Hematopoietic multipotent progenitor cell treated with erythropoietin and hydrocortisone succinate and interleukin-3 and kit ligand, for 4 days (in vitro differentiated cells): ENCODE measurements at regions not wholly inside any gene's neighbourhood (a gene's known extent, or its start where the extent isn't known, plus 50 kb on each side); places are given as distances from the start of the nearest gene placed in this dataset.
"Not testable (repeated sequence)": the region's sequence is repeated elsewhere in the genome, so short reads cannot be mapped to it uniquely, and the experiment has no call there.

ENCODE experiments used
- DNase-seq: peaks from one replicate; pipeline ENCODE4 v3.0.0-alpha.2; 2015

GRCh38 chr14:30271811-30272323 lies 287.1 kb upstream of the G2E3 start:
- DNase-seq = no peak

- no peak for DNase-seq
Measured at GRCh38 chr14:30272848-30273832, 285.8 kb upstream of the G2E3 start.

GRCh38 chr14:30275604-30276003 lies 283.4 kb upstream of the G2E3 start:
- no peak for DNase-seq

- no peak for DNase-seq
Measured at GRCh38 chr14:30277268-30277667, 281.7 kb upstream of the G2E3 start.

GRCh38 chr14:30278856-30279255 lies 280.1 kb upstream of the G2E3 start:
- DNase-seq = not testable (repeated sequence)

GRCh38 chr14:30283822-30284446 lies 275.0 kb upstream of the G2E3 start:
- DNase-seq = peak; percentile 58

- no peak for DNase-seq
Measured at GRCh38 chr14:30284808-30285207, 274.1 kb upstream of the G2E3 start.

GRCh38 chr14:30287579-30288445 lies 271.1 kb upstream of the G2E3 start:
- no peak for DNase-seq

GRCh38 chr14:30290001-30290400 lies 269.0 kb upstream of the G2E3 start:
- no peak for DNase-seq

- DNase-seq = no peak
Measured at GRCh38 chr14:30291216-30291615, 267.7 kb upstream of the G2E3 start.

- no peak for DNase-seq
Measured at GRCh38 chr14:30292541-30292940, 266.4 kb upstream of the G2E3 start.

- DNase-seq = no peak
Measured at GRCh38 chr14:30295980-30296379, 263.0 kb upstream of the G2E3 start.

GRCh38 chr14:30296931-30297405 lies 262.0 kb upstream of the G2E3 start:
- peak; percentile 58 for DNase-seq

GRCh38 chr14:30297876-30298795 lies 260.8 kb upstream of the G2E3 start:
- DNase-seq = no peak

- no peak for DNase-seq
Measured at GRCh38 chr14:30299915-30300314, 259.0 kb upstream of the G2E3 start.

- no peak for DNase-seq
Measured at GRCh38 chr14:30303350-30303749, 255.6 kb upstream of the G2E3 start.

GRCh38 chr14:30305346-30305745 lies 253.6 kb upstream of the G2E3 start:
- DNase-seq = no peak

- no peak for DNase-seq
Measured at GRCh38 chr14:30309405-30309804, 249.6 kb upstream of the G2E3 start.

GRCh38 chr14:30312214-30312613 lies 246.7 kb upstream of the G2E3 start:
- no peak for DNase-seq

GRCh38 chr14:30317729-30318128 lies 241.2 kb upstream of the G2E3 start:
- DNase-seq = no peak

GRCh38 chr14:30322819-30323218 lies 236.1 kb upstream of the G2E3 start:
- DNase-seq = no peak

GRCh38 chr14:30330033-30330432 lies 228.9 kb upstream of the G2E3 start:
- DNase-seq = no peak
